ENCODE measurements at regions not wholly inside any gene's neighbourhood (a gene's known extent, or its start where the extent isn't known, plus 50 kb on each side); places are given as distances from the start of the nearest gene placed in this dataset.

- no peak for TF ChIP-seq CTCF (IDR thresholded peaks at IDR 0.05)
- no peak for TF ChIP-seq POLR2A (IDR thresholded peaks at IDR 0.05)
Observed at GRCh38 chr10:80964179-80964578, 426.5 kb downstream of the SH2D4B start.

Data from lower leg skin (tissue), 3 donors.